SIG-M5 treated with dmso at 0.1 percent for 504 hours (cell line): ENCODE measurements at regions not wholly inside any gene's neighbourhood (a gene's known extent, or its start where the extent isn't known, plus 50 kb on each side); places are given as distances from the start of the nearest gene placed in this dataset.
"Not testable (repeated sequence)": the region's sequence is repeated elsewhere in the genome, so short reads cannot be mapped to it uniquely, and the experiment has no call there.

Experiments used
- DNase-seq: peaks from one replicate; lab custom pipeline; 2025; ENCODE audit not compliant: unreplicated experiment; lab: John Stamatoyannopoulos, UW

GRCh38 chr10:2893991-2894390, 173.4 kb upstream of the PFKP start:
- DNase-seq: no peak

DNA sequence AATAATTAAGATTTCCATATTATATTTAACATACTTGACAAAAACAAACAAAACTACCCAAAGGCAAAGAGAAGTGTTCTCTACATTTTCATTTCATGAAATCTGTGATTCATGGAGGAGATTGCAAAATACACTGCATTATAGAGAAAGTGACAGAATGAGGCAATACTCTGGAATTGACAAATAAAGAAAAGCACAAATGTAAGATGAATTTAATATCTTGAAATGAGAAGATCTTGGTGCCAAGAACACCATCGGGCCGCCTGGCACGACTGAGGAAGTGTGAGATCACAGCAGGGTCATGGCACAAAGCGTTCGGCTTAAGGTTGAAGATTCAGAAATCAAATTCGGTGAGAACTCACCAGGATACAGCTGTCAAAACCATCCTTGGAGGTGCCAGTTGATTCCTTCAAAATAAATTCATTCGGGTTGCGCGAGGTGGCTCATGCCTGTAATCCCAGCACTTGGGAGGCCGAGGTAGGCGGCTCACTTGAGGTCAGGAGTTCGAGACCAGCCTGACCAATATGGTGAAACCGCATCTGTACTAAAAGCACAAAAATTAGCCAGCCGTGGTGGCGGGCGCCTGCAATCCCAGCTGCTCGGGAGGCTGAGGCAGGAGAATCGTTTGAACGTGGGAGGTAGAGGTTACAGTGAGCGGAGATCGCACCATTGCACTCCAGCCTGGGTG, 174.0 kb upstream of the PFKP start:
- no peak for DNase-seq

- no peak for DNase-seq
These were observed 175.6 kb upstream of the PFKP start for GRCh38 chr10:2891770-2892124.

- no peak for DNase-seq
These were observed 176.1 kb upstream of the PFKP start for GRCh38 chr10:2891073-2891769.

- DNase-seq: no peak
These were observed 177.3 kb upstream of the PFKP start for GRCh38 chr10:2890093-2890492.

DNA sequence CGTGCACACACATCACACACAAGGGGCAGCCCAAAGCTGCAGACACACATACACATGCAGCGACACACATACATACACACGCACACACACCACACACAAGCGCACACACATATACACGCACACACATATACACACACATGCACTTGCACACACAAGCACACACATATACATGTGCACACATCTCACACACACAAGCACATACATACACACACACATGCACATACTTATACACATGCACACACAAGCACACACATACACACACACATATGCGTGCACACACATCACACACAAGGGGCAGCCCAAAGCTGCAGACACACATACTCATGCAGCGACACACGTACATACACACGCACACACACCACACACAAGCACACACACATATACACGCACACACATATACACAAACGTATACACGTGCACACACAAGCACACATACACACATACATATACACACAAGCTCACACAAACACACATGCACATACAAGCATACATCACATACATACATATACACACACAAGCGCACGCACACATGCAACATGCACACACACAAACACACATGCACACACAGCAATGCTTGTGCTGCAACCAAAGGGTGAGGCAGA, 178.8 kb upstream of the PFKP start:
- DNase-seq: no peak

DNA sequence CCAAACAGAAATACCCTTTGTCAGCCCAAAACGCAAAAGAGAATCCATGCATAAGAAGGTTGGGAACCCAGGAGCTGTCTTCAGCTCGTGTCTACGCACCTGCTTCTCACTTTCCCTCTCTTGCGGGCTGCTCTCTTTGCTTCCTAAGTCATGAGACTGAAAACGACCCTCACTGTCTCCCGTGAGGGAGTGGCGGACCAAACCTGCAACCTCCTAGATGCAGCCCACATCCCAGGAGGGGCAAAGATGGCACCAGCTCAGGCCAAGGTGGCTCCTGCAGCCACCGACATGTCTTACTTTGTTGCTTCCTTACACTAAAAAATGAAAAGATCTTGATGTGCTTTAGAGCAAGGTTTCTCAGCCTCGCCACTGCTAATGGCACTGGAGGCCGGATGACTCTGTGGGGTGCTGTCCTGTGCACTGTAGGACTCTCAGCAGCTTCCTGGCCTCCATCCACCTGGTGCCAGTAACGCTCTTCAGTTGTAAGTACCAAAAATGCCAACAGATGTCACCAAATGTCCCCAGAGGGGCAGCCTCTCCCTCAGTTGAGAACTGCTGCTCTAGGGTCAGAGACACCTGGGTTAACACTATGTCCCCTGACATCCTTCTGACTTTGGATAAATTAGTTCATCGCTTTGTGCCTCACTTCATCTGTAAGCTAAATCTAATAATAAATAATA, 179.8 kb upstream of the PFKP start:
- no peak for DNase-seq

DNA sequence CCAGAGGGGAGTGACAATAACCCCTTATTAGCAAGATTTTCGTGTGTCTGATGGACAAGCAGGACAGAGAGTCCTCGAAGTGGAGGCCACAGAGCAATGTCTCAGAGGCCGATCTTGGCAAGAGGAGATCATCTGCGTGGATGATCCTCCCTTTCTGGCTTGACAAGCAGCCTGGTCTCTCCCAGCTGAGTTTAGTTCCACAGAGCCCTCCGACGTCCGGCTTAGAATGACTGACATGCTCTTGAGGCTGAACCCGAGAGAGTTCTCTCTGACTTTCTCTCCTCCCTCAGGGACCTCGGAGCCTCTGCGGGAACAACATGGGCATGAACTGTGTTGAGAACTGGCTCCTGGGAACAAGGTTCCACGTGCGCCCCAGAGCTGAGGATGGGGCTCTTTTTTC, 180.7 kb upstream of the PFKP start:
- no peak for DNase-seq

GRCh38 chr10:2885288-2886278, 181.8 kb upstream of the PFKP start:
- no peak for DNase-seq

GRCh38 chr10:2883983-2884540, 183.3 kb upstream of the PFKP start:
- not testable (repeated sequence) for DNase-seq

GRCh38 chr10:2883238-2883637, 184.1 kb upstream of the PFKP start:
- no peak for DNase-seq

DNA sequence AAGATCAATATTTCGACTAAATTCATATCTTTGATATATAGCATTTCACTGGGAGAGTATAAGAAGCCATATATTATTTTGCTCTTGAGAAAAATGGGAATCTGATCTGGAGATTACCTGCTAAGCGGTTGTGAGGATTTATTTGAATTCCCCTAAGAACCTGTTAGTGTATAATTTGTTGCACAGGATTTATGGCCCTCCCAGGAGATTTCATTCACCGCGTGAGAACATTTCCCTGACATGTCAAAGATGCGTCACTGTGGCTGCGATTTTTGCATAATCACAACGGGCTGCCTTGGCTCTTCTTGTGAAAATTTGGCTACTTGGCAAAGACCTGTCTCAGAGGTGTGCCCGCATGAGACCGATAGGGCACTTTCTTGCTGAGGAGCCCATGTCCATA, 184.7 kb upstream of the PFKP start:
- no peak for DNase-seq

DNA sequence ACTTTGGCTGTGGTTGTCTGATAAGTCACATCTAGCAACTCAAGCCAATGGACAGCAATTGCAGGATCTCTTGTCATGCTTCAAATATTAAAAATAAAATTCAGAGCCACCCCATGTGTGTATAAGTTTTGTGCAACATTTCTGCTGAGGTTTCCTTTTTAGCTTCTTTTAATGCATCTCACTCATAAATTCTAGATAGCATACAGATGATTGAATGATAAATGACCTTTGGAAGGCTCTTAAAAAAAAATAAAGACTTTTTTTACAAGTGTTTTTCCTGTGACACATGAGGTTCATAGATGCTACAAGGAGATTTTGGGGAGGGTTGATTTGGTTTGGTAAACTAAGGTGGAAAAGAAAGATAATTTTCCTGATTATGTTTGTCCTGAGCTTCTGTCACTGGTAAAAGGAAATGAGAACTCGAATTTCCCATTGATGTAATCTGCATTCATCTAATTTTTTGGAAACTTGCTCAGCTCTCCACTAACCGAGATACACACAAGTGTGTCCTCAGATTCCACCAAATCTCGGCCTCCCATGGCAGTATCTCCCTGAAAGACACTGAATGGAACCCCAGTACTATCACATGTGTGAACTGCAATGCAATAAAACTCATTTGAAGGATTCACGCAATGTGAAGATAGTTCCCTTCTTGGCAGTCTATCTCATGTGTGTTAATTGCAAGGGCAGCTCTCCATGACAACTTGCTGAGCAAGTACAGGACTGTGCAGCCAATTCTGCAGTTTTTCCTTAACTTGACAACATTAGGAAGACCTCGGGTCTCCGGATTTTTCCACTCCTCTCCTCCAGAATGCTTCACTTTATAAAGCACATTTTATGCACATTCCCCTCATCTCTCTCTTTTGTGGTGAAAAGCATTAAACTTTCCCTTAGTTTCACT, 185.4 kb upstream of the PFKP start:
- DNase-seq: no peak

- DNase-seq: not testable (repeated sequence)
These were observed 187.3 kb upstream of the PFKP start for GRCh38 chr10:2880050-2880449.

DNA sequence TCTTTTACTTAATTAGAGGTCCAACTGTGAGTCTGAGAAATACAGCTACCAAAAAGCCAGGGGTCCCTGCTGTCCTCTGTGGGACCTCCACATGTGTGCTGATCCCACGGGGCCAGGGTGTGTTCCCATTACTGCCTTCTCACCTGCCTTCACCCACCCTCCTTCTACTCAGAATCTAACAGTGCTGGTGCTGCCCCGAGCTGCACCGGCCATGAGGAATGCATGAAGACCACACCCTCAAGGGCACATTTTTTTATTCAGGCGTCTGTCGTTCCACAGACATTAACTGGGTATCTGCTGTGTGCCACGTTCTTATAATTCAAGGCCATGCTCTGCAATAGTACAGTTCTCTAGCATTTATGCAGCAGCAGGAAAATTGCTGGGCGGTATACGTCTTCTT, 188.5 kb upstream of the PFKP start:
- no peak for DNase-seq

DNA sequence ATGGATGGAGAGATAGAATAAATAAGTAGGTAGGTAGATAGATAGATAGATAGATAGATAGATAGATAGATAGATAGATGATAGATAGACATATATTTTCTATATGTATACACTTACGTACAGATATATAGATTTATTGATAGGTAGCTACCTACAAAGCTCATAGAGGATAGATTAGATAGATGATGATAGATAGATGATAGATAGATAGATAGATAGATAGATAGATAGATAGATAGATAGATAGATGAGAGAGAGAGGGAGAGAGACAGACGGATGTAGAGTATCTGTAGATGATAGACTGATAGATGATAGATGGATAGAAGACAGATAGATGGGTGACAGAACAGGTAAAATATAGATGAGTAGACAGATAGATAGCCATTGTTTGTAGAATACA, 191.3 kb upstream of the PFKP start:
- DNase-seq: no peak

GRCh38 chr10:2874963-2875362, 192.4 kb upstream of the PFKP start:
- no peak for DNase-seq

DNA sequence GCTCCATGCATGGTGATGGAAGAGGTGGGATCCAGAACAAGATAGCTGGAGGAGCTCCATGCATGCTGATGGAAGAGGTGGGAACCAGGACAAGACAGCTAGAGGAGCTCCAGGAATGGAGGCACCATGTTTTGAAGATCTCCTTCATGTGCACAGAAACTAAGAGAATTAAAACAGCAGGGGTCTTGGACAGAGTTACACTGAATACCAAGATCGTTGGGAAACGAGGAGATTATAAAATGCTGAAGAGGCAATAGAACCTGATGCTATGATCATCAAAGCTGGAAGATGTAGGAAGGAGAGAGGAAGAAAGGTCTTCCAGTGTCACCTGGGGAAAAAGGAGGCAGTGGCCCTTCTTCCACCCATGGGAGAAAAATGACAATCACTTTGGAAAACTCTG, 193.6 kb upstream of the PFKP start:
- no peak for DNase-seq

- no peak for DNase-seq
These were observed 195.6 kb upstream of the PFKP start for GRCh38 chr10:2871673-2872219.
